HCT116 (cell line): ENCODE measurements at regions not wholly inside any gene's neighbourhood (a gene's known extent, or its start where the extent isn't known, plus 50 kb on each side); places are given as distances from the start of the nearest gene placed in this dataset.

Experiments
- ATAC-seq: fragments of 200-7000 bp; cut with Tn5 transposase; 2 replicates; pipeline ENCODE4 v1.9.1; 2020; ENCODE audit warnings: mild to moderate bottlenecking, moderate library complexity
- BruUV-seq: library from RNA; stranded (reverse); fragments of 400-500 nt; replicated peaks from 2 replicates; lab custom pipeline; 2021; lab: Mats Ljungman, UMichigan
- CTCF ChIA-PET: fragments of 300-600 bp; sonication (Branson Sonifier 250); formaldehyde crosslinking; loops from one replicate; lab custom pipeline; 2021; ENCODE audit warnings: antibody characterized with exemption; lab: Charles Lee
- POLR2A ChIA-PET: fragments of 300-600, 350-600 bp; sonication (Branson Sonifier 250); formaldehyde crosslinking; loops from one replicate; lab custom pipeline; 2021; ENCODE audit warnings: antibody characterized with exemption; lab: Charles Lee
- RAD21 ChIA-PET, 2 experiments: fragments of 300-600 bp; sonication (Branson Sonifier 250); formaldehyde crosslinking; loops; one replicate each; lab custom pipeline; 2023; ENCODE audit warnings: low total read pairs in 2 of 2; ENCODE audit not compliant: uncharacterized antibody in 2 of 2, unreplicated experiment in 2 of 2, low non-redundant PET in 1 of 2; lab: Charles Lee
- DNase-seq: peaks from one replicate; pipeline ENCODE4 v3.0.0-alpha.2; 2010; ENCODE audit warnings: low read depth, low spot score
- H2AFZ ChIP-seq: fragments of 200-600 bp; shearing (Covaris generic), sonication (generic); 2 replicates; pipeline ENCODE4 v1.6.1; 2017; ENCODE audit warnings: low read depth, mixed run types, mixed read lengths, antibody characterized with exemption, low read length; ENCODE audit not compliant: poor library complexity, severe bottlenecking
- H3K27ac ChIP-seq: 2 replicates; pipeline ENCODE4 v1.5.1; 2012; ENCODE audit warnings: low read depth, low read length
- H3K27me3 ChIP-seq: fragments of 200-600 bp; sonication (generic); 2 replicates; pipeline ENCODE4 v1.6.1; 2016; ENCODE audit warnings: mixed run types, low read length, mixed read lengths; ENCODE audit not compliant: insufficient read depth
- H3K36me3 ChIP-seq, 2 experiments: fragments of 200-500 bp in 1 of 2; fragments of 200-600 bp in 1 of 2; sonication (Bioruptor generic) in 1 of 2; sonication (generic) in 1 of 2; 2 replicates each; pipeline versions ENCODE4 v1.5.1 to v1.6.1; 2014 to 2016; ENCODE audit warnings: low read length in 2 of 2, inconsistent platforms in 1 of 2, mixed read lengths in 1 of 2, mixed run types in 1 of 2; ENCODE audit not compliant: insufficient read depth in 2 of 2, control insufficient read depth in 1 of 2
- H3K4me1 ChIP-seq, 2 experiments: fragments of 200-600 bp in 1 of 2; sonication (generic) in 1 of 2; 2 replicates each; pipeline versions ENCODE4 v1.5.1 to v1.6.1; 2012 to 2017; ENCODE audit warnings: low read length in 2 of 2, inconsistent platforms in 1 of 2, mild to moderate bottlenecking in 1 of 2, mixed read lengths in 1 of 2, mixed run types in 1 of 2, moderate library complexity in 1 of 2; ENCODE audit not compliant: insufficient read depth in 2 of 2, control insufficient read depth in 1 of 2
- H3K4me2 ChIP-seq: fragments of 200-600 bp; sonication (generic); 2 replicates; pipeline ENCODE4 v1.6.1; 2017; ENCODE audit warnings: mixed run types, low read length, mixed read lengths
- H3K4me3 ChIP-seq, 2 experiments: fragments of 200-600 bp in 1 of 2; sonication (generic) in 1 of 2; replicated peaks in 1 of 2; 2 replicates each; pipeline ENCODE4 v1.5.1; 2011 to 2016; ENCODE audit warnings: low read length in 2 of 2, control low read depth in 1 of 2, low read depth in 1 of 2, mild to moderate bottlenecking in 1 of 2, mixed read lengths in 1 of 2, mixed run types in 1 of 2
- H3K79me2 ChIP-seq: fragments of 200-600 bp; sonication (generic); 2 replicates; pipeline ENCODE4 v1.6.1; 2017; ENCODE audit warnings: mild to moderate bottlenecking, mixed run types, low read length, moderate library complexity, mixed read lengths; ENCODE audit not compliant: insufficient read depth
- H3K9ac ChIP-seq: fragments of 200-600 bp; sonication (generic); 2 replicates; pipeline ENCODE4 v1.6.1; 2016; ENCODE audit warnings: low read length, mixed read lengths
- H3K9me2 ChIP-seq: fragments of 200-600 bp; sonication (generic), shearing (Covaris generic); 2 replicates; pipeline ENCODE4 v1.6.1; 2017; ENCODE audit warnings: mixed run types, mild to moderate bottlenecking, moderate library complexity; ENCODE audit not compliant: insufficient read depth
- H3K9me3 ChIP-seq, 2 experiments: fragments of 200-500 bp in 1 of 2; fragments of 200-600 bp in 1 of 2; sonication (Bioruptor generic) in 1 of 2; sonication (generic) in 1 of 2; 2 replicates each; pipeline ENCODE4 v1.6.1; 2014 to 2017; ENCODE audit warnings: low read length in 2 of 2, mixed read lengths in 2 of 2, inconsistent platforms in 1 of 2, low read depth in 1 of 2, mild to moderate bottlenecking in 1 of 2, mixed run types in 1 of 2, moderate library complexity in 1 of 2; ENCODE audit not compliant: control insufficient read depth in 1 of 2, insufficient read depth in 1 of 2
- H4K20me1 ChIP-seq: fragments of 200-600 bp; sonication (generic), shearing (Covaris generic); 2 replicates; pipeline ENCODE4 v1.6.1; 2017; ENCODE audit warnings: mixed run types, mild to moderate bottlenecking, moderate library complexity; ENCODE audit not compliant: insufficient read depth
- EGR1 ChIP-seq: IDR thresholded peaks from 2 replicates; pipeline ENCODE4 v1.6.1; 2012; ENCODE audit warnings: low read depth
- ELF1 ChIP-seq: IDR thresholded peaks from 2 replicates; pipeline ENCODE4 v1.6.1; 2012; ENCODE audit warnings: low read depth, borderline replicate concordance
- EZH2 ChIP-seq: fragments of 200-600 bp; sonication (generic); IDR thresholded peaks from 2 replicates; pipeline ENCODE4 v1.6.1; 2017; ENCODE audit warnings: antibody characterized with exemption, mixed run types
- MAX ChIP-seq: IDR thresholded peaks from 2 replicates; pipeline ENCODE4 v1.6.1; 2012
- POLR2A ChIP-seq: IDR thresholded peaks from 2 replicates; pipeline ENCODE4 v1.7.0; 2011; ENCODE audit warnings: borderline replicate concordance; ENCODE audit not compliant: insufficient read depth, insufficient read length; ENCODE audit errors: extremely low read depth
- RAD21 ChIP-seq: IDR thresholded peaks from 2 replicates; pipeline ENCODE4 v1.6.1; 2012; ENCODE audit warnings: low read depth, mild to moderate bottlenecking
- REST ChIP-seq: IDR thresholded peaks from 2 replicates; pipeline ENCODE4 v1.6.1; 2012; ENCODE audit warnings: low read depth
- SIN3A ChIP-seq: IDR thresholded peaks from 2 replicates; pipeline ENCODE4 v1.6.1; 2012; ENCODE audit warnings: low read depth
- SP1 ChIP-seq: IDR thresholded peaks from 2 replicates; pipeline ENCODE4 v1.6.1; 2012; ENCODE audit warnings: low read depth
- SRF ChIP-seq: IDR thresholded peaks from 2 replicates; pipeline ENCODE4 v1.6.1; 2012; ENCODE audit warnings: low read depth
- YY1 ChIP-seq: IDR thresholded peaks from 2 replicates; pipeline ENCODE4 v1.6.1; 2011; ENCODE audit warnings: low read length, low read depth, moderate library complexity, mild to moderate bottlenecking; ENCODE audit not compliant: insufficient replicate concordance; ENCODE audit errors: extremely low read depth
- ZBTB33 ChIP-seq: IDR thresholded peaks from 2 replicates; pipeline ENCODE4 v1.6.1; 2011; ENCODE audit warnings: mild to moderate bottlenecking, low read length, moderate library complexity; ENCODE audit not compliant: insufficient replicate concordance; ENCODE audit errors: extremely low read depth
- intact Hi-C: fragments of 100-400 bp; cut with micrococcal nuclease; formaldehyde crosslinking; loops from 2 replicates; pipeline ENCODE4 v1.10.0; 2022

GRCh38 chr6:170209354-170210025 lies 81.4 kb downstream of the DLL1 start:
- Histone ChIP-seq H3K27me3 (peaks cover 9% of the 10 kb centered on the region; the same call in 1 of the 2 replicates), H3K9me2 (no peaks in the 10 kb centered on the region), H2AFZ (no peak overlapping the region), H3K36me3 (no peaks in the 10 kb centered on the region), H4K20me1 (no peaks in the 10 kb centered on the region), H3K9ac (no peak overlapping the region), H3K9me3 (no peaks in the 10 kb centered on the region), H3K4me3 (no peak overlapping the region), H3K4me2 (no peak overlapping the region), H3K4me1 (no peaks in the 10 kb centered on the region), H3K27ac (no peak overlapping the region), H3K79me2 (no peaks in the 10 kb centered on the region)
- DNase-seq (no peak), ATAC-seq (no peak)
- RAD21 ChIA-PET, result no interaction called here
- no peak for TF ChIP-seq SP1
- no peak for TF ChIP-seq ZBTB33
- no peak for TF ChIP-seq POLR2A
- TF ChIP-seq MAX, result no peak
- no peak for TF ChIP-seq EGR1
- no peak for TF ChIP-seq SIN3A
- no peak for TF ChIP-seq RAD21
- no peak for TF ChIP-seq YY1
- TF ChIP-seq ELF1, result no peak
- TF ChIP-seq EZH2, result no peak
- TF ChIP-seq REST, result no peak
- TF ChIP-seq SRF, result no peak
- CTCF ChIA-PET, result no interaction called here
- POLR2A ChIA-PET, result no interaction called here
- no TSS peak for BruUV-seq
- intact Hi-C loops, result no loop called here
